Amygdala (tissue), 56 donors: ENCODE measurements at regions not wholly inside any gene's neighbourhood (a gene's known extent, or its start where the extent isn't known, plus 50 kb on each side); places are given as distances from the start of the nearest gene placed in this dataset.

Experiments used
- DNase-seq, 56 donors: peaks; one replicate each; lab custom pipeline; 2025; lab: John Stamatoyannopoulos, UW

GRCh38 chr3:194215392-194215791 is 79.4 kb downstream of the HES1 start:
- DNase-seq = no peak

DNA sequence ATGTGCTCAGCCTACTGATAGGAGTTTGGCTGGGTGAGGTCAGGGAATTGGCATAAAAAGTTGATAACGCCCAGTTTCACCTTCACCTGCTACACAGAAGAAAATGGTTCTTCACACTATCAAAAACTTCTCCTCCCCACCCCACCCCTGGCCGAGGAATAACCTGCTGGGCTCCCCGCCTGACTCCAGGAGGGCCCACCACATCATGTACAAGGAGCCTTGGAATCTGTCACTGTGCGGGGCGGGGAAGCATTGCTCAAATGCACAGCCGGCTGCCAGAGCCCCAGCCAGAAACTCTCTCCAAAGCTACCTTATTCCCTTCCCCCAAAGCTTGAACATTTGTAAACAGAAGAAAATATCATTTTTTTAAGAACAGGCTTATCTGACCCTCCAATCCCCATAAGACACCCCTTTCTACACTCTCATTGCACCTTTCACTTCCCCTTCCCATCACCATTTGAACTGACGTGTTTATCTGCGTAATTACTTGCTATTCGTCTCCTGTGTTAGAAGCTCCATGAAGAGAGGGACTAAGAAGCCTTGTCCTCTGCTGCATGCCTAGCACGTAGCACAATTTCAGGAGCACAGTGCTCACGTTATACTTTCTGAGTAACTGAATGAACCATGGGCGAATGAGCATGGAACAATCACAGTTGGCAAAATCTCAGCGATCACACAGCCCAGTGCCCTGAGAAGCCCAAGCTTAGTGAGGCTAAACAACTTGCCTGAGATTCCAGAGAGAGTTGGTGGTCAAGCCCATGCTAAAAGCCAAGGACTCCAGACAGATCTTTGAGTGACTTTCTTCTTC is 82.9 kb downstream of the HES1 start:
- DNase-seq = no peak

DNA sequence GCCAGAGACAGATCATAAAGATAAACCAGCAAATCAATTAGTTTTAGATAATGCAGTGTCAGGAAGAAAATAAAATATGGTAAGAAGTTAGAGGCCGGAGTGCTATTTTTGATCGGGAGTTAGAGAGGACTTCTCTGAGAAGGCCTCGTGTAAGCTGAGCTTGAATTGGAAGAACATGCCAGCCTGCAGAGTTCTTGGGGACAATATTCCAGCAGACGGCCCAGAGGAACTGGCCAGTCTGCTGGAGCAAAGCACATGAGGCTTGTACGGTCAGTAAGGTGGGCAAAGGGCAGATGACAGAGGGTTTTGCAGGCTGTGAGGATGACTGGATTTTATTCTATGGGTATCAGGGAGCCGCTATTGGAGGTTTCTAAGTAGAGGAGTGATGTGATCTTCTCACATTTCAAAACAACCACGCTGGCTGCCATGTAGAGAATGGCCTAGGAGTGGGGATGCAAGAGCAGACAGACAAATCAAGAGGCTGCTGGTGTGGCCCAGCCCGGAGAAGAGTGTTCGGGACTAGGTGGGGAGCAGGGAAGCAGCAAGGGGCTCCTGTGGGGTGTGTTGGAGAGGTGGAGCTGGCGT is 84.0 kb downstream of the HES1 start:
- no peak for DNase-seq

DNA sequence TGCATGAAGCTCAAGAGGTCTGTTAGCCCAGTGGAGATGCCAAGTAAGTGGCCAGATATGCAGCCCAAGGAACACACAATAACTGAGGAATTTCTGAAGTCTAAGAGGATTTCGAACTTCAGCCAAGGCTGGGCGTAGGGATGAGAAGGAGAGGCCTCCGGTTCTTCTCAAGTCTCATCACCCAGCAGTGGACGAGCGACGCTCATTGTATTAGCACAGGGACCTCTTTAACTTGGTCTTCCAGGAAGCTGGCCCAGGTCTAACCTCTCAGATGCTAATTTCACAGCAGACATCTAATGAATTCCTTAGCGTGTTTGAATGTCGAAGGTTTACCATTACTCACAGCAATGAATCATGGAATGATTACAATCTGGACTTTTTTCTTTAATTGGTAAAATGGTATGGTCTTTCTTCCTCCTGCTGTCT is 85.0 kb downstream of the HES1 start:
- DNase-seq = no peak

DNA sequence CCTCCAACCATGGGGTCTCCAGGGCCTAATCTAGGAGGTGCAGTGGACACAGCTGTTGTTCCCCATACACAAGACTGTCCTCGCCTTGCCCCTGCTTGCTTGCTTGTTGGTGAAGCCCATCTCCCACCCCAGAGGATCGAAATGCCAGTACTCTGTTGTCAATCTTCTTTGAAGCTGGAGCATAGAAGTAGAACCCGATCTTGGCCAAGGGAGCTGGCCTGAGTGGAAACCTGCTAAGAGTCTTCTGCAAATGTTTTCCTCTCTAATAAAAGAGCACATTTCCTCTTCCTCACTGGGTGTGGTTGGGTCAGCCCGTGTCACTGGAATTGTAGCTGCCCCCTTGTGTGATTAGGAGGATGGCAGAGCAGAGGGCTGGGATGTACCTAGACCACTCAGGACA is 85.4 kb downstream of the HES1 start:
- no peak for DNase-seq

GRCh38 chr3:194223951-194224350 is 88.0 kb downstream of the HES1 start:
- DNase-seq = no peak

DNA sequence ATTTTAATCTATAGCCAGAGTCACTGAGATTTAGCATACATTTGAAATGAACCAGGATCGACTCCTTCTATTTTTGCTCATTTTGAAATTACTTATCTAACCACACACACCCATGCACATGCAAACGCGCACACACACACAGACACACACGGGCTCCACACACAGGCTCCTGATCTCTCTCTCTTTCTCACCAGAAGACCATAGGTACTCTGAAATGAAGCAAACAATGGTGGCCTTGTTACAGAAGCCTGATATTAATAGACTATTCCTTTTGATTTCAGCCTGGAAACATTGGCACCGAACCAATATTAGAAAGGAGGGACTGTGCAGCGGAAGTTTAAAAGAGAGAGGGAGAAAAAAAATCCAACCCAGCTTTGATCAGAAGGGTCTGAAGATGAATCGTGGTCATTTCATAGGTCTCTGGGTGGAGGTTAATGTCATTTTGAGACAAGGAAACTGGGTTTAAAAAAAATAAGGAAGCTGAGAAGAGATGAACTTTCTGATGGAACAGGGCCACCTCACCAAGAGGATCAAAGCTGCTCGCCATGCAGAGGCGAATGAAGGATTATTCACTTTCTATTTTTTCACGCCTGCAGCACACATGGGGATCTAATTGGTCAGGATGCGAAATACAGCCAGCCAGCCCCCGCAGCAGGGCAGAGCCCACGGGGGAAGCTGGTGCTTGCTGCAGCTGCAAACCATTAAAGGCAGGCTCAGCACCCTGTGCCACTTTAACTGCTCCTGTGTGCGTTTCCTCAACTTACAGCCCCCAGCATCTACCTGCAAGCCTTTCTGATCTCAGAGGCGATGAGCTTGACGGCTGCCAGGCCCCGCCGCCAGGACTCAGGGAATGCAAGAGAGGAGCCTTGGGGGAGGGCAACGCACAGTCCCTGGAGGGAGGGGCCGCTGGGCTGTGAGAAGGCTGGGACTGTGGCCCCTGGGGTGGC is 88.8 kb downstream of the HES1 start:
- DNase-seq = peak in 9 of 56 donors; percentile 12 to 36 (median 25)

DNA sequence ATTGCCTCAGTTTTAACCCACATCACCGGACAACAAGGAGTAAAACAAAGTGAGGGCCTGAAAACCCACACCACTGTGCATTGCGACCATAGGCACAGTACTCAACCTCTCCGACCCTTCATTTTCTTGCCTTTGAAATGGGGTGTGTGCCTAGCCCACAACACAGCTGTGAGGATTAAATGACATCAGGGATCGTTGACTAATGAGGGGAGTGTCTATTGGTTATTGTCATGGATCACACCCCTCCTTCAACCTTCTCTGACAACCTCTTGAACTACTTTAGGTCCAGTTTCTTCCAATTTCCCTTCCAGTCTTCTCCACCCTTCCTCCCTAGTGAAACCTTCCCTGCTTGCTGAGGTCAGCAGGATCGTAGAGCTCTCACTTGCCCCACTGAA is 89.5 kb downstream of the HES1 start:
- no peak for DNase-seq

- DNase-seq = peak in 1 of 56 donors; percentile 26
Measured at GRCh38 chr3:194225988-194226663, 90.2 kb downstream of the HES1 start.

GRCh38 chr3:194231929-194232832 is 96.2 kb downstream of the HES1 start:
- no peak for DNase-seq

DNA sequence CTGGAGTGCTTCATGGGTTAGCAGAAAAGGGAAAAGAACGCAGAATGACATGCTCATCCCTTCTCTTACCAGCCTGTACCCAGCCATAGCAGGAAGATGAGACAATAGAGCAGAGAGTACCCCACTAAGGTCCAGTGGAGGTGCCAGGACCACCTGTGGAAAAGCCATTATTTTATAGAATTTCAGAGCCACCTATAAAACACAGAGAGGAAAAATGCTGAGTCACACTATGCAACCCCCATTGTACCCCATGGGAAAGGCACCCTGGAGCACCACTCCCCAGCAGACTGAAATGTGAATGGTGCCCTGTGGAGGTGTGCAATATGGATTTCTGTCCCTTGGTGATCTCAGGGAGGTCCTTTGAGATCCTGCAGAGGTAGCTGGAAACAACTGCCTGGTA is 97.2 kb downstream of the HES1 start:
- DNase-seq = no peak

DNA sequence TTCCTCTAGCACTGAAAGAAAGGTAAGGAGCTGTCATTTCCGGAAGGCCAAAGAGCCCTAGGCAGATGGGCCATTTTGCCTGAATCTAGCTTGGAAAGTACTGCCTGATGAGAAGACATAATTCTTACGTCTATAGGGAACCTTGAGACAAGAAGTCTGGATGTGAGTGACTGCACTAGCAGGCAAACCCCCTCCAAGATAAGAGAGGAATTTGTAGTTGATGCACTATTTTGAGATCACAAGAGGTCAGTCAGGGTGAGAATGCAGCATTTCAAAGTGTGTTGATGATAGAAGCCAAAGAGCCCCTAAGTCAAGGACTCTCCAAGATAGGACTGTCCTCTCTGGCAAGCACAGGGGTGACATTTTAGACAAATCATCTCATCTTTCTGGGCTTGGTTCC is 99.2 kb downstream of the HES1 start:
- DNase-seq = no peak

- no peak for DNase-seq
Measured at GRCh38 chr3:194237110-194237509, 101.2 kb downstream of the HES1 start.

DNA sequence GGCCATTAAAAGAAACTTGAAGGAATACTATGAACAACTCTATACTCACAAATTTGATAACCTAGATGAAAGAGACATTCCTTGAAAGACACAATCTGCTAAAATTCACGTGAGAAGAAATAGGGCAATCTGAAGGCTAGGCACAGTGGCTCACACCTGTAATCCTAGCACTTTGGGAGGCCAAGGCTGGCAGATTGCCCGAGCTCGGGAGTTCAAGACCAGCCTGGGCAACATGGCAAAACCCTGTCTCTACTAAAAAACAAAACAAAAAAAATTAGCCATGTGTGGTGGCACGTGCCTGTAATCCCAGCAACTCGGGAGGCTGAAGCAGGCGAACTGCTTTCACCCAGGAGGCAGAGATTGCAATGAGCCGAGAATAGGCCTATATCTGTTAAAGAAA is 104.8 kb downstream of the HES1 start:
- no peak for DNase-seq

GRCh38 chr3:194243172-194243837 is 107.4 kb downstream of the HES1 start:
- no peak for DNase-seq

- no peak for DNase-seq
Measured at GRCh38 chr3:194244167-194244566, 107.0 kb downstream of the CPN2 start.

GRCh38 chr3:194245474-194245873 is 105.7 kb downstream of the CPN2 start:
- DNase-seq = no peak

DNA sequence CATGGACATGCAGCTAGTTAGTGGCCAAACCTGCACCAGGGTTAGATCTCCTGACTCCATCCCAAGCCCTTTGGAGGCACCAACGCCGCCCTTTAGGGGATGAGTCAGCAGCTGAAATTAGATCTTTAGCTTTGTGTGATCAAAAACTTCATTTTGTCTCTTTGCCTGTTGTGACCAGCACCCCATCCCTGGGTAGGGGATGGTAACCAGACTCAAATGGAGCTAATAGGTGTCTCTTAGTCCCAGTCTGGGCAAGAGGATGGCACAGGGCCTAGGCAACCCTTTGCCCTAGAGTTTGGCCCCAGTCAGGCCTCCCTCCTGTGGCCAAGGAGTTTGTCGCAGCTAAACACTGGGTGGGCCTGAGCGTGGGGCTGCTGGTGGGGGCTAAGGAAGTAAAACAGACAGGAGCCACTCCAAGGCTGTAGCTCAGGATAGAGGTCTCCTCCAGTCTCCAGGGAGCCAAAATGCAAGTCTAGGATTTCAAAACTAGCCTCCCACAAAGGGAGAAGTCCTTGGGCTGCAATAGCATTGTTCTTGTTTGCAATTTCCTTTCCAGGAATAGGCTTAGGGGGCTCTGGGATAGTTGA is 105.1 kb downstream of the CPN2 start:
- no peak for DNase-seq
